HL-60 (cell line): ENCODE measurements at regions not wholly inside any gene's neighbourhood (a gene's known extent, or its start where the extent isn't known, plus 50 kb on each side); places are given as distances from the start of the nearest gene placed in this dataset.

ENCODE experiments used
- POLR2AphosphoS5 ChIP-seq: IDR thresholded peaks from 2 replicates; pipeline ENCODE4 v1.6.1; 2012; ENCODE audit warnings: low read depth
- SPI1 ChIP-seq: IDR thresholded peaks from 2 replicates; pipeline ENCODE4 v1.6.1; 2012; ENCODE audit warnings: low read depth, mild to moderate bottlenecking, borderline replicate concordance
- TF ChIP-seq, protein P1 (sequence below): IDR thresholded peaks from one replicate; pipeline ENCODE4 v1.5.1; 2011; ENCODE audit warnings: low read length, control low read depth, inconsistent platforms; ENCODE audit not compliant: insufficient read depth
- TF ChIP-seq, protein P2 (sequence below): IDR thresholded peaks from 2 replicates; pipeline ENCODE4 v1.6.1; 2012; ENCODE audit warnings: low read depth; ENCODE audit not compliant: insufficient replicate concordance

DNA sequence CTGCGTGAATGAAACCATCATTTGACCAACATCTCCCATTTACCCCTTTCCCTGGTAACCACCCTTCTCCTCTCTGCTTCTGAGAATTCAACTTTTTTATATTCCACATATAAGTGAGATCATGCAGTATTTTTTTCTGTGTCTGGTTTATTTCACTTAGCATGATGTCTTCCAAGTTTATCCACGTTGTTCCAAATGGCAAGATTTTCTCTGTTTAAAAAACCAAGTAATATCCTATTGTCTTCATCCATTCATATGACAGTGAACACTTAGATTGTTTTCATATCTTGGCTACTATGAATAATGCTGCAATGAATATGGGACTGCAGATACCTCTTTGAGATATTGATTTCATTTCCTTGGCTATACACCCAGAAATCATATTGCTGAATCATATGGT is 362.4 kb upstream of the SLC7A11 start:
- TF ChIP-seq, protein P1, sequence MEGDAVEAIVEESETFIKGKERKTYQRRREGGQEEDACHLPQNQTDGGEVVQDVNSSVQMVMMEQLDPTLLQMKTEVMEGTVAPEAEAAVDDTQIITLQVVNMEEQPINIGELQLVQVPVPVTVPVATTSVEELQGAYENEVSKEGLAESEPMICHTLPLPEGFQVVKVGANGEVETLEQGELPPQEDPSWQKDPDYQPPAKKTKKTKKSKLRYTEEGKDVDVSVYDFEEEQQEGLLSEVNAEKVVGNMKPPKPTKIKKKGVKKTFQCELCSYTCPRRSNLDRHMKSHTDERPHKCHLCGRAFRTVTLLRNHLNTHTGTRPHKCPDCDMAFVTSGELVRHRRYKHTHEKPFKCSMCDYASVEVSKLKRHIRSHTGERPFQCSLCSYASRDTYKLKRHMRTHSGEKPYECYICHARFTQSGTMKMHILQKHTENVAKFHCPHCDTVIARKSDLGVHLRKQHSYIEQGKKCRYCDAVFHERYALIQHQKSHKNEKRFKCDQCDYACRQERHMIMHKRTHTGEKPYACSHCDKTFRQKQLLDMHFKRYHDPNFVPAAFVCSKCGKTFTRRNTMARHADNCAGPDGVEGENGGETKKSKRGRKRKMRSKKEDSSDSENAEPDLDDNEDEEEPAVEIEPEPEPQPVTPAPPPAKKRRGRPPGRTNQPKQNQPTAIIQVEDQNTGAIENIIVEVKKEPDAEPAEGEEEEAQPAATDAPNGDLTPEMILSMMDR, result no peak
- TF ChIP-seq, protein P2, sequence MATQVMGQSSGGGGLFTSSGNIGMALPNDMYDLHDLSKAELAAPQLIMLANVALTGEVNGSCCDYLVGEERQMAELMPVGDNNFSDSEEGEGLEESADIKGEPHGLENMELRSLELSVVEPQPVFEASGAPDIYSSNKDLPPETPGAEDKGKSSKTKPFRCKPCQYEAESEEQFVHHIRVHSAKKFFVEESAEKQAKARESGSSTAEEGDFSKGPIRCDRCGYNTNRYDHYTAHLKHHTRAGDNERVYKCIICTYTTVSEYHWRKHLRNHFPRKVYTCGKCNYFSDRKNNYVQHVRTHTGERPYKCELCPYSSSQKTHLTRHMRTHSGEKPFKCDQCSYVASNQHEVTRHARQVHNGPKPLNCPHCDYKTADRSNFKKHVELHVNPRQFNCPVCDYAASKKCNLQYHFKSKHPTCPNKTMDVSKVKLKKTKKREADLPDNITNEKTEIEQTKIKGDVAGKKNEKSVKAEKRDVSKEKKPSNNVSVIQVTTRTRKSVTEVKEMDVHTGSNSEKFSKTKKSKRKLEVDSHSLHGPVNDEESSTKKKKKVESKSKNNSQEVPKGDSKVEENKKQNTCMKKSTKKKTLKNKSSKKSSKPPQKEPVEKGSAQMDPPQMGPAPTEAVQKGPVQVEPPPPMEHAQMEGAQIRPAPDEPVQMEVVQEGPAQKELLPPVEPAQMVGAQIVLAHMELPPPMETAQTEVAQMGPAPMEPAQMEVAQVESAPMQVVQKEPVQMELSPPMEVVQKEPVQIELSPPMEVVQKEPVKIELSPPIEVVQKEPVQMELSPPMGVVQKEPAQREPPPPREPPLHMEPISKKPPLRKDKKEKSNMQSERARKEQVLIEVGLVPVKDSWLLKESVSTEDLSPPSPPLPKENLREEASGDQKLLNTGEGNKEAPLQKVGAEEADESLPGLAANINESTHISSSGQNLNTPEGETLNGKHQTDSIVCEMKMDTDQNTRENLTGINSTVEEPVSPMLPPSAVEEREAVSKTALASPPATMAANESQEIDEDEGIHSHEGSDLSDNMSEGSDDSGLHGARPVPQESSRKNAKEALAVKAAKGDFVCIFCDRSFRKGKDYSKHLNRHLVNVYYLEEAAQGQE, result no peak
- TF ChIP-seq SPI1 (no peak), POLR2AphosphoS5 (no peak)
